NCI-H446 (cell line): ENCODE measurements at regions not wholly inside any gene's neighbourhood (a gene's known extent, or its start where the extent isn't known, plus 50 kb on each side); places are given as distances from the start of the nearest gene placed in this dataset.

Experiments
- DNase-seq, 2 experiments: peaks; one replicate each; lab custom pipeline; 2025; lab: John Stamatoyannopoulos, UW

- no peak for DNase-seq
Measured at GRCh38 chr18:1954583-1955312, 616.6 kb downstream of the METTL4 start.

GRCh38 chr18:1958798-1959197 is 612.5 kb downstream of the METTL4 start:
- DNase-seq, result no peak

- no peak for DNase-seq
Measured at GRCh38 chr18:1965016-1965415, 606.3 kb downstream of the METTL4 start.

GRCh38 chr18:1965541-1965940 is 605.8 kb downstream of the METTL4 start:
- no peak for DNase-seq

GRCh38 chr18:1968801-1969498 is 602.4 kb downstream of the METTL4 start:
- DNase-seq, result no peak

- DNase-seq, result no peak
Measured at GRCh38 chr18:1976484-1976883, 594.8 kb downstream of the METTL4 start.

- no peak for DNase-seq
Measured at GRCh38 chr18:1982056-1982455, 589.2 kb downstream of the METTL4 start.

- no peak for DNase-seq
Measured at GRCh38 chr18:1983746-1984515, 587.4 kb downstream of the METTL4 start.

- DNase-seq, result no peak
Measured at GRCh38 chr18:1993866-1994265, 577.4 kb downstream of the METTL4 start.

GRCh38 chr18:1994471-1994870 is 576.8 kb downstream of the METTL4 start:
- no peak for DNase-seq

- DNase-seq, result no peak
Measured at GRCh38 chr18:1995041-1995612, 576.2 kb downstream of the METTL4 start.

- DNase-seq, result no peak
Measured at GRCh38 chr18:1998121-1998520, 573.2 kb downstream of the METTL4 start.

GRCh38 chr18:1999387-1999786 is 571.9 kb downstream of the METTL4 start:
- DNase-seq, result no peak

GRCh38 chr18:2002151-2002550 is 569.2 kb downstream of the METTL4 start:
- no peak for DNase-seq

- no peak for DNase-seq
Measured at GRCh38 chr18:2002604-2003003, 568.7 kb downstream of the METTL4 start.

GRCh38 chr18:2009942-2010697 is 561.2 kb downstream of the METTL4 start:
- no peak for DNase-seq

- no peak for DNase-seq
Measured at GRCh38 chr18:2027016-2027415, 544.3 kb downstream of the METTL4 start.

- DNase-seq, result no peak
Measured at GRCh38 chr18:2027756-2028155, 543.5 kb downstream of the METTL4 start.

- no peak for DNase-seq
Measured at GRCh38 chr18:2028986-2029385, 542.3 kb downstream of the METTL4 start.

- DNase-seq, result no peak
Measured at GRCh38 chr18:2030647-2031046, 540.7 kb downstream of the METTL4 start.

- no peak for DNase-seq
Measured at GRCh38 chr18:2032036-2032435, 539.3 kb downstream of the METTL4 start.

- no peak for DNase-seq
Measured at GRCh38 chr18:2035056-2035455, 536.2 kb downstream of the METTL4 start.
